Fibroblast of lung (primary cell): ENCODE measurements at regions not wholly inside any gene's neighbourhood (a gene's known extent, or its start where the extent isn't known, plus 50 kb on each side); places are given as distances from the start of the nearest gene placed in this dataset.

Source experiments
- EZH2 ChIP-seq: IDR thresholded peaks from 2 replicates; pipeline ENCODE4 v1.5.1; 2012; ENCODE audit warnings: low read length, control low read depth, mild to moderate bottlenecking; ENCODE audit errors: missing control alignments
- TF ChIP-seq, protein P1 (sequence below), 2 donors: IDR thresholded peaks in 1 of 2; conservative IDR thresholded peaks in 1 of 2; 1 replicate in 1 of 2; 2 replicates in 1 of 2; pipeline ENCODE4 v1.5.1; 2011 to 2012; ENCODE audit warnings: low read length in 2 of 2, control low read depth in 1 of 2, inconsistent platforms in 1 of 2, low read depth in 1 of 2, mild to moderate bottlenecking in 1 of 2

DNA sequence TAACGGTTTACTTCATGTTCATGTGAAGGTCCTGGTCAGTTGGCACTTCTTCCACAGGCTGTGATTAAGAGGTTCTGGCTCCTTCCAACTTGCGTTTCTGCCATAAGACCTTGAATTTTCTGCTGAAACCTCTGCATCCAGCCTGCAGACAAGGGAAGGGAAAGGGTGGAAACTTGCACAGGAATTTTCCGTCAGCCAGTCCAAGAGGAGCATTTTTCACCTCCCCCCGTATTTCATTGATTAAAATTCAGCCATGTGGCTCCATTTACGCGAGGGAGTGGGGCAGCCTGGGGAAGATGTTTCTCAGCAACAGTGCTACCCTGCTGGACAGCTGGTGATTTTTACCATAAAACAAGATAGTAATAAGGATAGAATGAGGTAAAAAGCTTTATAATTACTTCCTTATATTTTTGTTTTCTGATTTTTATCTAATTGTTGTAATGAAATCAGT, 101.5 kb upstream of the SMIM36 start:
- TF ChIP-seq, protein P1, sequence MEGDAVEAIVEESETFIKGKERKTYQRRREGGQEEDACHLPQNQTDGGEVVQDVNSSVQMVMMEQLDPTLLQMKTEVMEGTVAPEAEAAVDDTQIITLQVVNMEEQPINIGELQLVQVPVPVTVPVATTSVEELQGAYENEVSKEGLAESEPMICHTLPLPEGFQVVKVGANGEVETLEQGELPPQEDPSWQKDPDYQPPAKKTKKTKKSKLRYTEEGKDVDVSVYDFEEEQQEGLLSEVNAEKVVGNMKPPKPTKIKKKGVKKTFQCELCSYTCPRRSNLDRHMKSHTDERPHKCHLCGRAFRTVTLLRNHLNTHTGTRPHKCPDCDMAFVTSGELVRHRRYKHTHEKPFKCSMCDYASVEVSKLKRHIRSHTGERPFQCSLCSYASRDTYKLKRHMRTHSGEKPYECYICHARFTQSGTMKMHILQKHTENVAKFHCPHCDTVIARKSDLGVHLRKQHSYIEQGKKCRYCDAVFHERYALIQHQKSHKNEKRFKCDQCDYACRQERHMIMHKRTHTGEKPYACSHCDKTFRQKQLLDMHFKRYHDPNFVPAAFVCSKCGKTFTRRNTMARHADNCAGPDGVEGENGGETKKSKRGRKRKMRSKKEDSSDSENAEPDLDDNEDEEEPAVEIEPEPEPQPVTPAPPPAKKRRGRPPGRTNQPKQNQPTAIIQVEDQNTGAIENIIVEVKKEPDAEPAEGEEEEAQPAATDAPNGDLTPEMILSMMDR (conservative IDR thresholded peaks at IDR 0.05 in 1 of 2, IDR thresholded peaks at IDR 0.05 in 1 of 2; ENCODE audit: low read depth in 1 of 2, low read length in 2 of 2): no peak
- no peak for TF ChIP-seq EZH2
